ENCODE measurements at regions not wholly inside any gene's neighbourhood (a gene's known extent, or its start where the extent isn't known, plus 50 kb on each side); places are given as distances from the start of the nearest gene placed in this dataset.
A peak's percentile ranks its signal among the peaks of the same experiment; 100 is the strongest.
"Not testable (repeated sequence)": the region's sequence is repeated elsewhere in the genome, so short reads cannot be mapped to it uniquely, and the experiment has no call there.

DNA sequence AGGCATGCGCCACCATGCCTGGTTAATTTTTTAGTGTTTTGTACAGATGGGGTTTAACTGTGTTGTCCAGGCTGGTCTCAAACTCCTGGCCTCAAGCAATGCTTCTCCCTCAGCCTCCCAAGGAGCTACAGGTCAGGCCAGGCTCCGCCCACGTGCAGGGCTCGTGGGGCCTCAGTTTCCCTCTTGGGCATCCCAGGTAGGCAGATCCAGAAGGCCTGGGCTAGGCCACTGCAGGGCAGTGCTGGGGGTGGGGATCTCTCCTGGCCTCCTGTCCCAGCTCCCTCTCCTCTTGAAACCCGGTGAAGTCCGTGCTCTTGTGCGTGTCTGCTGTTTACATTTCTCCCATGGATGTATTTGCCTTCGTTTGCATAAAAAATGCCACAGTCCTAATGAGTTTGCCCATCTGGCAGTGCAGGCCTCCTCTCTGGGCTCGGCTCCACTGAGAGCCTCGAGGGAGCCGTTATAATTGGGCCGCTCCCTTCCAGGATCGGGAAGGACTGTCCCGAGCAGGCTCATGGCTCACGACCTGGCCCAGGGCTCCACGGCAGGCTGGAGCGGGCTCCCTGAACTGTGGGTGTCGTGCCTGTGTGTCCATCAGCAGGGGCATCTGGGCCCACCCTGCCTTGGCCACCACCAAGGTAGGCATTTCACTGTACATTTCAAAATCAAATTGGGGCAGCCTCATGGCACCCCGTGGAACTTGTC, 52.6 kb upstream of the RUFY1 start:
- DNase-seq = no peak

DNA sequence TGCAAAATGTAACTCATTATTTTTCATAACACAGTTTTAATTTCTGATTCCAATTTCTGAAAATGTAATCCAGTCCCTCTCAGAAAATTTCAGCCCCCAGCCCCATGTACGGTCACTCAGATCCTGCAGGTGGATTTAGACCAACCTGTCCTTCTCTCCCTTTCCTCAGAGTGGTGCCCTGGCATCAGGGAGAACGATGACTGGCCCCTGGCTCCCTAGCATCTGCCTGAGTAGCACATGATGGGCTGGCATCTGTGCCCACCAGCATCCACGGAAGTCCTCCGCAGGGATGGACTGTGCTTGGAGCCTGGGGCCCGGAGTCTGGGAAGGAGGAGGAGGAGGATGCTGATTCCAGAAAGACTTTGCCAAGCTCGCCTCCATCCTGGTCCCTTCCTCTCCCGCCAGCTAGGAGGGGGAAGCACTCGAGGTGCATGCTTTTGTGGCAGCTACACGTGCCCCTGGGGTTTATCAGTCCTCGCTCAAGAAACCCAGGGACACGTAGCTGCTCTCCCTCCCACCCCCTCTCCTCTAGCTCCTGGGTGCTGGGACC, 54.4 kb upstream of the RUFY1 start:
- DNase-seq = no peak

DNA sequence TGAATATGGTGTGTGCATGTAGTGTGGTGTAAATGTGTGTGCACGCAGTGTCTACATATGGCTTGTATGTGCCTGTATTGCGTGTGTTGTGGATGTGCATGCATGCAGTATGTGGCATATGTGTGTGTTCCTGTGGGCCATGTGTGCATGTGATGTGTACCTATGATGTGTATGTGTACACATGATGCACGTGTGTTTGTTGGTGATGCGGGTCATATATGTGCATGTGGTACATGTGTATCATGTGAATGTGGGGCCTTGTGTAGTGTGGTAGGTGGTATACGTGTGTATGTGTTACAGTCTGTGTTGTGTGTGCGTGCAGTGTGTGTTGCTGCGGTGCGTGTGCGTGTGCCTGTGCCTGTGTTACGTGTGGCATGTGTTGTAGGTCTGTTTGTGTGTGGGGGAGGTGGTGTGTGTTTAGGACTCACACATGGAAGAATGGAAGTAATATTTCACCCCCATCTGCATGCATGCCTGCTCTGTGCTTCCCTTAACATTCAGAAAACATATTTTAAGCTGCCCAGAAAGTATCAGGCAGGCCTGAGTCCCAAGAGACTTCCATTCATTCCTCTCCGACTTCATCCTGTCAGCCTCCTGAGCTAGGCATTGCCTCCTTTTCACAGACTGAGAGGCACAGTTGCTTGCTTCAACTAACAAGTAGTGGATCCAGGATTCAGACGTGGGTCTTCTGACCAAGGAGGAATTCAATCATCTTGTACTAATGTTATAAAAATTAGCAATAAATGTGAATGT, 55.4 kb upstream of the RUFY1 start:
- peak; percentile 31 for DNase-seq

DNA sequence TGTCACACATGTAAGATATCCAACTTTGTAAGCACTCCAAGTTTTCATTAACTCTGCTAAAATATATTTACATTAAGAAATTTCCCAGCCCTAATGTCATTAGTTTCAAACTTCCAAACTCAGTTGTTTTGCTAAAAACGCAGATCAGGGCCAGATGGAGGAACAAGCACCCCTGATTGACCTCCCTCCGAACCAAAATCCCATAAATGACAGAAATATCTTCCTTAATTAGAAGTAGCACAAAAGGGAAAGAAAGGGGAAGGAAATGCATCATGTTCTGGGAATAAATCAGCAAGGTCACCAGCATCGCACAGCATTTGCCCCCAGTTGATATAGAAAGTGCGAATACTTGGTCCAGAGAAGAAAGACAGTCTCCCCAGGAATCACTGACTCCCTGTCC, 61.4 kb upstream of the RUFY1 start:
- no peak for DNase-seq

DNA sequence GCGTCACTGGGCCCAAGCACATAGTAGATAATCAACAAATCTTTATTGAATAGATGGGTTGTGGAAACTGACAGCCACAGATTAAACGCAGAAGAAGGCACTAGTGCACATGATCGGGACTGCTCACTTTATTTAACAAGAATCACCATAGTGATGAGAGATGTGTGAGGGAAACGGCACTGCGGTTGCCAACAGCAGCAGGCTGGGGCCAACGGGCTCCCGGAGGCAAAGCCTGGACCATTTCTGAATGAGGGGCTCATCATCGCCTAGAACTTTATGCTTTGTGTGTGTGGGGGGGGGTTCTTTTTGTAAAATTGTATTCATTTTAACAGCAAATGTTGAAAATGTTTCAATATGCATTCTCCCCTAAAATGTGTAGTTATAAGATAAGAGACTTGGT, 61.9 kb upstream of the RUFY1 start:
- DNase-seq = no peak

DNA sequence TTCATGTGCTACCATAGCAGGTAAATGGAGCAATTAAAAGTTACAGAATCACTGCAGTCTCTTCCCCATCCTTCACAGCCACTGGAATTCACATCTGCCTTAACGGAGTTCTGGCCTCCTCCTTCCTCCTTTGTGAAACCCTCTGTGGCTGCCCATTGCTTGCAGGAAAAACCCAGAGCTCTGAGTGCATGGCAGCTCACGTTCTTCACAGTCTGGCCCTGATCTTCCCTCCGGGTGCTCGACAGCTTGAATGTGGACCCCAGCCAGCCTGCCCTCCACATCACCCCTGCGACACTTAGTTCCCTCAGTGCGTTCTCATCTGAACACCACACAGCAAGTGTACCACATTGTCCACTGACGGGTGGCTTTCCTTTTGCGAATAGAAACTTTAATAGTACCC, 63.2 kb upstream of the RUFY1 start:
- no peak for DNase-seq

DNA sequence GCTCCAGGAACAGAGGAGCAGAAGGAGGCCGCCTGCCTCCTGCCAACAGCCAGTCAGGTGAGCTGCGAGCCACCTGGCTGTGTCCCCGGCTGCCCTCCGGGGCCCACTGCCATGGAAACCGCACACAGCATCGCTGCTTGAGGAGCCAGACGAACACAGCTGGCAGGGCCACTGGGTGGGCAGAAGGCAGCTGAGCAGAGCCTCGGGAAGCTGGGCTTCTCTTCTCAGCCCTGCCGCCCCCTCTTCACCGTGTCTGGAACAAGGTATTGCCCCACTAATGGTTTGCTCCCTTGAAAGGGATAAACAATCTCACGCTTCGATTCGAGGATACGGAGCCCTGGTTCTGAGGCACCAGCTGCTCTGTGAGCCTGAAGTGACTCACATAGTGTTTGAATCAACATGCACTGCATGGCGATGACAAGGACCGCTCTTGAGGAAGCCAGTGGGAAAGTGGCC, 63.7 kb upstream of the RUFY1 start:
- DNase-seq = no peak

DNA sequence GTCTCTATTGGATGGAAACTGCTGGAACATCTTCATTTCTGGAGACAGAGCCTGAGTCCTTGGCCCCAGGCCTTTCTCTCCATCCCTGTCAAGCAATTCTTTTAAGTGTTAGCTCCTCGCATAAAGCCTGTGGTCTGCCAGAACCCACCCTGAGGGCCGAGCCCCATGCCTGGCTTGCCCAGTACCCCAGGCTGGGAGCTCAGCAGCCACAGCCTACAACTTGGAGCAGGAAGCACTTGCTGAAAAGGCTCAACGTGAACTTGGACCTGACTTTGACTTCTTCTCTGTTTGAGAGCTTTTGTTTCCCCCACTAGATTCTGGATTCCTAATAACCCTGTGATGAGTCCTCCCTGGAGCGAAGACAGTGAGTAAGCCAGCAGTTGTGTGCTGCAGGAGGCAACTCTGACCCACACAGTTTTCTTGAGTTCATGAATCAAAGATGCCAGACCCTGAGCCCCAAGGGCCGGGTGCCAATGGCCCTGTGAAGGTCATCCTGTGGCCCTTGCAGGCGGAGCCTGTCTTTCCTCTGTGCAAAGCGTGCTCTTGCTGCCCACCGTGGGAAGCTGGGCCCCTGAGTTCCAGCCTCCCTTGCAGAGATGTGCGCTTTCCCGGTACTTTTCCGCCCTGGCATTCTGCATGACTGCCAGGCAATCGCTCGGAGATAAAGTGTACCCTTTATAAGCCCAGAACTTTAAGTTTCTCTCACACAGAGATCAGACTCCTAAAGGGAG, 64.3 kb upstream of the RUFY1 start:
- DNase-seq = no peak

DNA sequence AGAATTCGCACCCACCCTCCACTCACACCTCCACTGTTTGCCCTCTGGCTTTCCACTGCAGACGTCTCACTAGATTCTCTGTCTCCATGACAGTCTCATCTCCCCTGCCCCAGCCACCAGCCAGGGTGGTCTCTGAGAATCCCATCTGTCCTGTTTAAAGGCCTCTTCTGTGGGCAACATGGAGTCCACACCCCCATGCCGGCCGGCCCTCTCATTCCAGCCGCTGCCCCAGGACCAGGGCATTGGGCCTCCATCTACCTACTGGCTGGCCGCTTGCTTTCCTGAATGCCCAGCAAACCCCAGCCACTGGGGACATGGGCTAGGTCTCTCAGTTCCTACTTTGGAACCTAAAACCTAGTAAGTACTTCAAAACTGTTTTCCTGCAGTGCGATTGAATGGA, 65.6 kb upstream of the RUFY1 start:
- DNase-seq = no peak

DNA sequence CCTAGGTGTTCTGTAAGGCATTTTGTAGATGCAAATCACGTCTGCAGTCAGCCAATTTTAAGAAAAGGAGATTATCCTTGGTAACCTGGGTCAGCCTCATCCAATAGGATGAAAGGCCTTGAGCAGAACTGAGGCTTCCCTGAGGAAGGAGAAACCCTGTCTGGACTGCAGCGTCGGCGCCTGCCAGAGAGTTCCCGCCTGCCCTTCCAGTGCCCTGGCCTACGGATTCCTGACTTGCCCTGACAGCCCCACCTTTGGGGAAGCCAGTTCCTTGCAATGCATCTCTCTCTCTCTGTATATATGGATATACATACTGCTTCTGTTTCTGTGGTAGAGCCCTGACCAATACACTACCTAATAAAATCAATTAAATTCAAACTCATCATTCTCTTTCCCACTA, 66.2 kb upstream of the RUFY1 start:
- no peak for DNase-seq

DNA sequence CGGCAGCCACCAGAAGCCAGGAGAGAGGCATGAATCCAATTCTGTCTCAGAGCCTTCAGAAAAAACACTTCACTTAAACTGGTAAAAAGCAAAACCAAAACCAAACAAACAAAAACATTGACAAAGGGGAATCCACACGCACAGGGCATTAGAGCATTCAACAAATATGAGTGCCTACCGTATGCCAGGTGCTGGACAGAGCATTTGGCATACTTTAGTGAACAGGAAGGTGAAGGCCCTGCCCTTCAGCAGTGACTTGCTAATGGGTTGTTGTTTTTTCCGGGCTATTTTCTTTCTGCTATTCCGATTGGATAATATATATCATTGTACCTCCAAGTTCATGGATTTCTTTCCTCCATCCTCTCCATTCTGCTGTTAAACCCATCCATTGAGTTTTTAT, 71.7 kb upstream of the RUFY1 start:
- no peak for DNase-seq

DNA sequence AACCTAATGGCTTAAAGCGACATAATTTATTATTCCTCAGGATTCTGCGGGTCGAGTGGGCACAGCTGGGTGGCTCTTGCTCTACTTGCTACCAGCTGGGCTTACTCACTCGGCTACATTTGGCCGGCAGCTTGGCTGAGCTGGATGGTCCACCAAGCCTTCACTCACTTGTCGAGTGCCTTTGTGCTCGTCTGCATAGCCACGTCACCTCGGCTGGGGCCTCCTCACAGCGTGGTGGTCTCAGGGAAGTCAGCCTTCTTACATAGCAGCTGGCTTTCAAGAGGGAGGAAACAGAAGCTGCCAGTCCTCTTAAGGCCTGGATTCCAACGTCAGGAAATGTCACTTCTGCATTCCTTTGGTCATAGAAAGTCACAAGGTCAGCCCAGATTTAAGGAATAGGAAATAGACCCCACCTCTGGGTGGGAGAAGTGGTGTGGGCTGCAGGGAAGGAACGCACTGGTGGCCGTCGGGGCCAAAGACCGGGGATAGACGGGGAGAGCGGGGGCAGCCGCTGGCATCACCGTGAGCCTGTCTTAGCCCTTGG, 75.1 kb upstream of the RUFY1 start:
- DNase-seq = no peak

DNA sequence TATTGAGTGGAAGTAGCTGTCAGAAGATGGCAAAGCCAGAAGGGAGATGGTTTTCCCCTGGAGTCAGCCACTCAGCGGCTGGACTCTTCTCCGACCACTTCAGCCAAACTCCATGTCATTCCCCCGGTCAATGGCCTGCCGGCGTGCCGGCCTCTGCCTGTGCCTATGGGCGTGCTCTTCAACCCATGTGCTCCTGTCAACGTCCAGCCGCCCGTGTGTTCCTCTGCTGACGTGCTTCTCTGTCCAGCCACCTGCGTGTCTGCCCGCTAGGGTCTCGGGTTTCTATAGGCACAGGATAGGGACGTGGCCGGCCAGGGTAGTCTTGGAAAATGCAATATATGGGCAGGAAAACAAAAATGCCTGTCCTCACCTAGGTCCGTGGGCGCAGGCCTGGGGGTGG, 77.7 kb upstream of the RUFY1 start:
- DNase-seq = no peak

DNA sequence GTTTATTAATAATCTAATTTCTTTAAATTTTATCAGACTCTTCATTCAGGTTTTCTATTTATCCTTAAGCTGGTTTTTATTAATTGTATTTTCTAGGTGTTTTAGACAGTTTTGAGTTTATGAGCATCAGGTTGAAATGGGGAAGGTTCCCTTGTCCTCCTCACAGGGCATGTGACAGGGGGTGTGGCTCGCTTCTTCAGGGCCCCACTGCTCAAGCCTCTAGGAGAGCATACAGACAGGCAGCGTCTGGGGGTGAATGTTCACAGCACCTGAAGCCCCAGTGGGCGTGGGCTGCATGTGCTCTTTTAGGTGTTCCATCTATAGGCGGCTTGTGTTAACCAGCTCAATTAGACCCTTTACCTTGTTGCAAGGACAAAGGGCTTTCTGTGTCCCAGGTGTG, 78.2 kb upstream of the RUFY1 start:
- DNase-seq = no peak

DNA sequence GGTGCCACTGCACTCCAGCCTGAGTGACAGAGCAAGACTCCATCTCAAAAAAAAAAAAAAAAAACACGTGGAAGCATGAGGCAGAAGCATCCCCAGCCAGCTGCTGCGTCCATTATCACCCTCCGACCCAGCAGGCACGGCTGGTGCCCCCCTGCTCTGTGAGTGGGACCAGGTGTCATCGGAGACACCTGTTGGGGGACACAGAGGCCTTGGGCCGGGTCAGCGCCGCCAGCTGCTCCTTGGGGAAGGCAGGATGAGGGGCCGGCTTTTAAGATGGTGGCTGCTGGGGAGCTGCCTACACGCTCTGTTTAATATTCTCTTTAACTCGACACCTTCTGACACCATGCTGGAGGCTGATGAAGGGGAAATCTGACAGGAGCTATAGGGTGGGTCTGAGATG, 80.2 kb upstream of the RUFY1 start:
- no peak for DNase-seq

DNA sequence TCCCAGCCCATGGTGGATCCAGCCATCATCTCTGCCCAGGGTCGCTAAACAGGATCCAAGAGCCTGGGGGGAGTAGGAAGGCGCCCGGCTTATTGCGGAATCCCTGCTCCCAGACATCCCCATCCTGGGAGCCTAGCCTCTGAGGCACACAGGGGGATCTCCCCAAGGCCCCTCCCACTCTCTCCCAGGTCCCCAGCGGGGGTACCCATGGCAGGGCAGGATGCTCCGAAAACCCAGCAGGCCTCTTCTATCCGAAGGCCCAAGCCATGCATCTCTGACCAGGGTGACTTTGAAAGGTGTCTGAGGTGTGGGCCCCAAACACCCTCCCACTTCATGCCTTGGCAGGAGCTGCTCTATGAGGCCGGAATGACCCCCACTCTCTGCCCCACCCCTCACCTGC, 81.7 kb upstream of the RUFY1 start:
- DNase-seq = no peak

DNA sequence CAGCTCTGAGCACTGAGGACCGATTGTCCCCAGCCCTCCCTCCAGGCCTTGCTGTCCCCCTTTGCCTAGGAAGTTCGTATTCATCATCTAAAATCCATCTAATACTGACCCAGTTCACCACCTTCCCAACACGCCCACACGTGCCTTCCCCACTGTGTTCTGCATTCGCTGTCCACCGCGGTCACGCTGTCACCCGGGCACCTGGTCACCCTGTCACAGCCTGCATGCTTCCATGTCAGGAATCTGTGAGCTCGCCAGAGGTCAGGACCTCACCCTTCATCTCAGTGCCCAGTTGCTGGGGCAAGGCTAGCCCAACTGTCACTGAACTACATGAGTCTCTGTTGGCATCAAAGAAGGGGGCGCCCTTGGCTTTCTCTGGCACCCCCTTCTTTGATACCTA, 82.9 kb upstream of the RUFY1 start:
- DNase-seq = no peak

DNA sequence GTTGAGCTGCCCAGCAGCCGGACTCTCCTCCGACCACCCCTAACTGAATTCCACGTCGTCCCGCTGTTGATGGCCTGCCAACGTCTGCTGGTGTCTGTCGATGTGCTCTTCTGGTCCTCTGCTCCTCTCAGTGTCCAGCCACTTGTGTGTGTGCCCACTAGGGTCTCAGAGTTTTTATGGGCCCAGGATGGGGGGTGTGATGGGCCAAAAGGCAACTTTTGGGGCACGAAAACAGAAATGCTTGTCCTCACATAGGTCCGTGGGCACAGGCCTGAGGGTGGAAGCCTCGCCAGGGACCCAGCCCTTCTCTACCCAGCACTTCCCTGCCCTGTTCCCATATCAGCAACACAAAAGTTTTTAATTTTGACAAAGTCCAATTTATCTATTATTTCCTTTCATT, 85.7 kb upstream of the RUFY1 start:
- DNase-seq = no peak

DNA sequence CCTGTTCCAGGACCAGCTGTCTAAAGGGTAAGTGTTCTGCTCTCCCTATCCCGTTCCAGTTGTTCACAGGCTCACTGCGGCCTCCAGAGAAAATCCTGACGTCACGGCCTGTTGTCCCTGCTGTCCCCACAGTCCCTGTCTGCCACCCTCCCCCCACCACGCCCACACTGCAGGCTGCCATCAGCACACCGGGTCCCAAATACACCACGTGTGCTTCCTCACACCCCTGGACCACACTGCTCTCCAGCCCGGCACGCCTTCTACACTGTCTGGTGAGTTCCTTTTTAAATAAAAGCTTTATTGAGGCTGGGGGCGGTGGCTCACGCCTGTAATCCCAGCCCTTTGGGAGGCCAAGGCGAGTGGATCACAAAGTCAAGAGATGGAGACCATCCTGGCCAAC, 88.3 kb upstream of the RUFY1 start:
- DNase-seq = no peak

DNA sequence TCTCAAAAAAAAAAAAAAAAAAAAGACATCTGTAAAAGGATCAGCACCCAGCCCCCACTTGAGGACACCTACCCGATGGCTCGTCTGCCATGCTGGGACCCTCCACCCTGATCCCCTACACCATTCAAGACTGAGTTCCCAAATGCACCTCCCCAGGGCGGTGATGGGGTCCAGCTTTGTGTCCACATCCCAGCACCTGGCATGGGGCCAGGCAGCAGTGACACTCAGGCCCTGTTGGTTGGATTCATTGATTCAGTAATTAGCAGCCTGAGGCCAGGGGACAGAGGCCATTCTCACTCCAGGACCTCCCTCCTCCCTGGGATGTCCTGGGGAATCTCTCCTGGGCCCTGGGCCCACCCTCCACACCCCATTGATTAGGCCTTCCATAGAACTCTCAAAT, 88.8 kb upstream of the RUFY1 start:
- no peak for DNase-seq

DNA sequence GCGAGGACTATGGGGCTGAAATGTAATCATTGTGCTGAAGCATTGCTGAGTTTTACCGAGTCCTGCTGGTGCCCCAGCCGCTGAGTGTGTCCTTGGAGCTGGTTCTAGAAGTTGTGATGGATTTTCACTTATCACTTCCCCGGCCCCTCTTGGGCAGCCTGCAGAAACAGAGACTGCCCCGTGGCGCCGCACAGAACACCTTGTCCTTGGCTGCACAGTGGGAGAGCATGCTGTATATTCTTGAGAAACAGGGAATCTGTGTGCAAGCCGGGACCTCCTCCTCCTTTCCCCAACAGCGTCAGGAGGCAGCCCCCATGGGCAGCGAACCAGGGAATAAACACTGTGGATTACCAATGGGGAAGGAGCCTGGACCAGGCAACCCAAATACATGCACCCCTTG, 90.6 kb upstream of the RUFY1 start:
- no peak for DNase-seq

DNA sequence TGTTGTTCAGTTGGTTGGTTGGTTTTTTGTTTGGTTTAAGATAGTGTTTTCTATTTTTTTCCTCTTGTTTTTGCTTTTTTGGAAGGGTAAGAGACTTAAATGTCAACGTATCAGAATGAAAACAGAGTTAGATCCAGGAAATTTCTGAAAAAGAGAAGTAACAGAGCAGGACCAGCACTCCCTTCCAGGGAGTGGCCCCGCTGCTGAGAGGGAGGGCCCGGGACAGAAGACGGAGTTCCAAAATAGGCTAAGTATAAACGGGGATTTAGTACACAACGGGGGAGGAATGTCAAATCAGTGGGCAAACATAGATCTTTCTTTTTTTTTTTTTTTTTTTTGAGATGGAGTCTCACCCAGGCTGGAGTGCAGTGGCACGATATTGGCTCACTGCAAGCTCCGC, 92.7 kb upstream of the RUFY1 start:
- DNase-seq = no peak

DNA sequence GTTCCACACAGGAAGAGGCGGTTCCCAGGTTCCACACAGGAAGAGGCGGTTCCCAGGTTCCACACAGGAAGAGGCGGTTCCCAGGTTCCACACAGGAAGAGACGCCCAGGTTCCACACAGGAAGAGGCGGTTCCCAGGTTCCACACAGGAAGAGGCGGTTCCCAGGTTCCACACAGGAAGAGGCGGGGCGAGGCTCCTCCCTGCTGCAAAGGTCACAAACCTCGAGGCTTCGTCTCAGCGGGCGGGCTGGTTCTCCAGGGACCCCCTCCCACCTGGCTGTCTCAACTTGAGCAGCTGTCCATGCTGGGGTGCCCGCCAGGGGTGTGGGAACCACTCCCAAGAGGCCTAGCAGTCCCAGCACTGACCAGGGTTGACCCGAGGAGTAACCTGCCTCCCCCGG, 94.3 kb upstream of the RUFY1 start:
- DNase-seq = not testable (repeated sequence)

All from fibroblast of skin of scalp (primary cell).